AG04449 (cell line): ENCODE measurements at regions not wholly inside any gene's neighbourhood (a gene's known extent, or its start where the extent isn't known, plus 50 kb on each side); places are given as distances from the start of the nearest gene placed in this dataset.

Experiments
- CTCF ChIA-PET: fragments of 350-600 bp; formaldehyde crosslinking; extraction: SDS; loops from one replicate; lab custom pipeline; 2021; ENCODE audit warnings: antibody characterized with exemption; lab: Yijun Ruan, JAX
- POLR2A ChIA-PET: fragments of 400-600, 350-600 bp; formaldehyde crosslinking; extraction: SDS; loops from one replicate; lab custom pipeline; 2020; ENCODE audit warnings: antibody characterized with exemption, inconsistent platforms; lab: Yijun Ruan, JAX
- DNase-seq: peaks from one replicate; pipeline ENCODE4 v3.0.0-alpha.2; 2010; ENCODE audit warnings: low read depth, low spot score
- H3K4me3 ChIP-seq: 2 replicates; pipeline ENCODE4 v1.5.1; 2011; ENCODE audit warnings: low read depth, mild to moderate bottlenecking, control low read depth, low read length
- CTCF ChIP-seq: IDR thresholded peaks from one replicate; pipeline ENCODE4 v1.5.1; 2011; ENCODE audit warnings: mild to moderate bottlenecking, moderate library complexity, low read length, control low read depth, inconsistent platforms; ENCODE audit not compliant: insufficient read depth; ENCODE audit errors: missing control alignments

GRCh38 chr20:25145131-25145530, 50.4 kb upstream of the ENTPD6 start:
- CTCF ChIA-PET = no interaction called here
- DNase-seq = no peak
- POLR2A ChIA-PET = no interaction called here
- no peak overlapping the region for H3K4me3 ChIP-seq
- TF ChIP-seq CTCF = no peak
